SK-N-SH treated with all-trans-retinoic acid at 6 μM for 48 hours (cell line): ENCODE measurements at regions not wholly inside any gene's neighbourhood (a gene's known extent, or its start where the extent isn't known, plus 50 kb on each side); places are given as distances from the start of the nearest gene placed in this dataset.

Experiments
- ATAC-seq: fragments of 200-7000 bp; cut with Tn5 transposase; 3 replicates; pipeline ENCODE4 v1.9.1; 2020; ENCODE audit warnings: mild to moderate bottlenecking, moderate library complexity
- ARNTL ChIP-seq: fragments of 450-650 bp; formaldehyde crosslinking; IDR thresholded peaks from 2 replicates; pipeline ENCODE4 v1.5.0; 2020; ENCODE audit warnings: low read depth, mild to moderate bottlenecking, moderate library complexity, borderline replicate concordance
- BACH2 ChIP-seq: fragments of 250-450 bp; sonication (Bioruptor Pico); IDR thresholded peaks from 2 replicates; pipeline ENCODE4 v1.9.0; 2021; ENCODE audit warnings: mild to moderate bottlenecking, borderline replicate concordance
- CREB5 ChIP-seq: fragments of 250-450 bp; sonication (Bioruptor Pico); IDR thresholded peaks from 2 replicates; pipeline ENCODE4 v1.5.1; 2020; ENCODE audit warnings: low read depth, mild to moderate bottlenecking, moderate library complexity
- CSDC2 ChIP-seq: fragments of 250-450 bp; sonication (Bioruptor Pico); IDR thresholded peaks from 2 replicates; pipeline ENCODE4 v1.5.0; 2020; ENCODE audit warnings: mild to moderate bottlenecking, moderate library complexity
- CSRNP3 ChIP-seq: fragments of 250-450 bp; sonication (Bioruptor Pico); IDR thresholded peaks from 2 replicates; pipeline ENCODE4 v1.5.1; 2021; ENCODE audit warnings: mild to moderate bottlenecking, moderate library complexity
- ESRRG ChIP-seq: fragments of 250-450 bp; sonication (Bioruptor Pico); IDR thresholded peaks from 2 replicates; pipeline ENCODE4 v1.6.1; 2021; ENCODE audit warnings: mild to moderate bottlenecking
- GLIS3 ChIP-seq: fragments of 250-450 bp; sonication (Bioruptor Pico); IDR thresholded peaks from 2 replicates; pipeline ENCODE4 v1.5.0; 2020; ENCODE audit warnings: mild to moderate bottlenecking, moderate library complexity
- ISL1 ChIP-seq: fragments of 250-450 bp; sonication (Bioruptor Pico); IDR thresholded peaks from 2 replicates; pipeline ENCODE4 v2.1.2; 2022; ENCODE audit warnings: mild to moderate bottlenecking, moderate library complexity
- OSR1 ChIP-seq: fragments of 250-450 bp; sonication (Bioruptor Pico); IDR thresholded peaks from 2 replicates; pipeline ENCODE4 v1.8.0; 2022; ENCODE audit warnings: moderate library complexity, mild to moderate bottlenecking, inconsistent platforms
- POU6F1 ChIP-seq: fragments of 250-450 bp; sonication (Bioruptor Pico); IDR thresholded peaks from 2 replicates; pipeline ENCODE4 v1.8.0; 2021; ENCODE audit warnings: low read depth, mild to moderate bottlenecking, moderate library complexity, borderline replicate concordance
- PPARA ChIP-seq: fragments of 250-450 bp; sonication (Bioruptor Pico); IDR thresholded peaks from 2 replicates; pipeline ENCODE4 v1.5.0; 2020; ENCODE audit warnings: mild to moderate bottlenecking, borderline replicate concordance
- SNAI2 ChIP-seq: fragments of 250-450 bp; sonication (Bioruptor Pico); IDR thresholded peaks from 2 replicates; pipeline ENCODE4 v1.5.0; 2020; ENCODE audit warnings: mild to moderate bottlenecking, moderate library complexity
- TOX ChIP-seq: fragments of 250-450 bp; sonication (Bioruptor Pico); IDR thresholded peaks from 2 replicates; pipeline ENCODE4 v1.8.0; 2021; ENCODE audit warnings: mild to moderate bottlenecking, moderate library complexity, borderline replicate concordance
- TSHZ2 ChIP-seq: fragments of 250-450 bp; sonication (Bioruptor Pico); IDR thresholded peaks from 2 replicates; pipeline ENCODE4 v1.5.0; 2020; ENCODE audit warnings: mild to moderate bottlenecking, moderate library complexity
- ZFP3 ChIP-seq: fragments of 250-450 bp; sonication (Bioruptor Pico); IDR thresholded peaks from 2 replicates; pipeline ENCODE4 v1.5.0; 2020; ENCODE audit warnings: mild to moderate bottlenecking, moderate library complexity
- ZFP30 ChIP-seq: fragments of 450-650 bp; formaldehyde crosslinking; IDR thresholded peaks from 2 replicates; pipeline ENCODE4 v1.5.0; 2022; ENCODE audit warnings: mild to moderate bottlenecking, moderate library complexity
- ZNF70 ChIP-seq: fragments of 450-650 bp; formaldehyde crosslinking; IDR thresholded peaks from 2 replicates; pipeline ENCODE4 v1.5.0; 2020; ENCODE audit warnings: mild to moderate bottlenecking, moderate library complexity
- ZNF8 ChIP-seq: fragments of 450-650 bp; formaldehyde crosslinking; IDR thresholded peaks from 2 replicates; pipeline ENCODE4 v1.5.0; 2020; ENCODE audit warnings: mild to moderate bottlenecking, moderate library complexity

- TF ChIP-seq CSRNP3 (CRISPR knock-in tag), result no peak
- TF ChIP-seq ZNF70 (CRISPR knock-in tag), result no peak
- no peak for TF ChIP-seq ZFP3 (CRISPR knock-in tag)
- no peak for TF ChIP-seq POU6F1
- TF ChIP-seq CREB5 (CRISPR knock-in tag), result no peak
- TF ChIP-seq, all 23 proteins: peak for 0
- ATAC-seq, result no peak
Measured at GRCh38 chr9:69965416-69966145, 78.1 kb upstream of the MAMDC2 start.

- no peak for TF ChIP-seq ZNF70 (CRISPR knock-in tag)
- no peak for TF ChIP-seq OSR1 (CRISPR knock-in tag)
- ATAC-seq, result no peak
Measured at GRCh38 chr9:69967344-69967743, 76.3 kb upstream of the MAMDC2 start.

GRCh38 chr9:69970001-69970533 is 73.6 kb upstream of the MAMDC2 start:
- no peak for TF ChIP-seq TSHZ2
- TF ChIP-seq ZFP30 (CRISPR knock-in tag), result no peak
- no peak for TF ChIP-seq ARNTL (CRISPR knock-in tag)
- no peak for TF ChIP-seq CSDC2
- TF ChIP-seq ESRRG (CRISPR knock-in tag), result no peak
- no peak for TF ChIP-seq SNAI2
- TF ChIP-seq POU6F1, result no peak
- no peak for TF ChIP-seq BACH2
- no peak for TF ChIP-seq CSRNP3 (CRISPR knock-in tag)
- TF ChIP-seq ZNF8 (CRISPR knock-in tag), result no peak
- TF ChIP-seq GLIS3 (CRISPR knock-in tag), result no peak
- TF ChIP-seq ZNF70 (CRISPR knock-in tag), result no peak
- ATAC-seq, result no peak

- peak; percentile 83 for ATAC-seq
- TF ChIP-seq CSRNP3 (CRISPR knock-in tag), result no peak
- TF ChIP-seq ZNF70 (CRISPR knock-in tag), result no peak
- TF ChIP-seq ZNF8 (CRISPR knock-in tag), result no peak
- no peak for TF ChIP-seq OSR1 (CRISPR knock-in tag)
- no peak for TF ChIP-seq CREB5 (CRISPR knock-in tag)
- TF ChIP-seq ISL1 (CRISPR knock-in tag), result no peak
- no peak for TF ChIP-seq TOX (CRISPR knock-in tag)
- no peak for TF ChIP-seq PPARA (CRISPR knock-in tag)
- no peak for TF ChIP-seq GLIS3 (CRISPR knock-in tag)
- no peak for TF ChIP-seq ESRRG (CRISPR knock-in tag)
Measured at GRCh38 chr9:69971643-69972449, 71.8 kb upstream of the MAMDC2 start.
